PC-3 (cell line): ENCODE measurements at regions not wholly inside any gene's neighbourhood (a gene's known extent, or its start where the extent isn't known, plus 50 kb on each side); places are given as distances from the start of the nearest gene placed in this dataset.

Experiments used
- EZH2phosphoT487 ChIP-seq: fragments of 300-600 bp; sonication (generic); IDR thresholded peaks from 2 replicates; pipeline ENCODE4 v1.6.1; 2018; ENCODE audit warnings: mild to moderate bottlenecking, antibody characterized with exemption, low read length, borderline replicate concordance
- TF ChIP-seq, protein P1 (sequence below): fragments of 300-600 bp; sonication (generic); conservative IDR thresholded peaks from 2 replicates; pipeline ENCODE4 v1.5.1; 2017; ENCODE audit warnings: antibody characterized with exemption, low read depth, mild to moderate bottlenecking, low read length

DNA sequence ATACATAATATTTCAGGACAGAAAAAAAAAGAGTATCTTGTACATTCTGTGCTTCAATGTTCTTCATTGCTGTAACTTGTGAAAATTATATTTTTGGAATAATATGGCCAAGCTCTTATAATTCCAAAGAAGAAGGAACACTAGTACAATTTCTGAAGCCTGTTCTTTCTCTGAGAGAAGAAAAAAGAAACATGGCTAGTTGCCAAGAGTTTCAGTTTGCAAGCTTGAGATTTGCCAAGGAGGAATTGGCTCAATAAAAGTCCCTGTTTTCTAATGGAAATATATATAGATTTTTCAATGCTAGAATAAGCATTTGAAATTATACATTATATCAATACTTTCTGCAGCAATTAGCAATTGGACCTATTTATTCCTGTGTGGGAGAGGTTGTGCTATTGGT is 285.2 kb upstream of the NEGR1 start:
- TF ChIP-seq EZH2phosphoT487: no peak
- TF ChIP-seq, protein P1, sequence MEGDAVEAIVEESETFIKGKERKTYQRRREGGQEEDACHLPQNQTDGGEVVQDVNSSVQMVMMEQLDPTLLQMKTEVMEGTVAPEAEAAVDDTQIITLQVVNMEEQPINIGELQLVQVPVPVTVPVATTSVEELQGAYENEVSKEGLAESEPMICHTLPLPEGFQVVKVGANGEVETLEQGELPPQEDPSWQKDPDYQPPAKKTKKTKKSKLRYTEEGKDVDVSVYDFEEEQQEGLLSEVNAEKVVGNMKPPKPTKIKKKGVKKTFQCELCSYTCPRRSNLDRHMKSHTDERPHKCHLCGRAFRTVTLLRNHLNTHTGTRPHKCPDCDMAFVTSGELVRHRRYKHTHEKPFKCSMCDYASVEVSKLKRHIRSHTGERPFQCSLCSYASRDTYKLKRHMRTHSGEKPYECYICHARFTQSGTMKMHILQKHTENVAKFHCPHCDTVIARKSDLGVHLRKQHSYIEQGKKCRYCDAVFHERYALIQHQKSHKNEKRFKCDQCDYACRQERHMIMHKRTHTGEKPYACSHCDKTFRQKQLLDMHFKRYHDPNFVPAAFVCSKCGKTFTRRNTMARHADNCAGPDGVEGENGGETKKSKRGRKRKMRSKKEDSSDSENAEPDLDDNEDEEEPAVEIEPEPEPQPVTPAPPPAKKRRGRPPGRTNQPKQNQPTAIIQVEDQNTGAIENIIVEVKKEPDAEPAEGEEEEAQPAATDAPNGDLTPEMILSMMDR: no peak
